ENCODE measurements at regions not wholly inside any gene's neighbourhood (a gene's known extent, or its start where the extent isn't known, plus 50 kb on each side); places are given as distances from the start of the nearest gene placed in this dataset.

DNA sequence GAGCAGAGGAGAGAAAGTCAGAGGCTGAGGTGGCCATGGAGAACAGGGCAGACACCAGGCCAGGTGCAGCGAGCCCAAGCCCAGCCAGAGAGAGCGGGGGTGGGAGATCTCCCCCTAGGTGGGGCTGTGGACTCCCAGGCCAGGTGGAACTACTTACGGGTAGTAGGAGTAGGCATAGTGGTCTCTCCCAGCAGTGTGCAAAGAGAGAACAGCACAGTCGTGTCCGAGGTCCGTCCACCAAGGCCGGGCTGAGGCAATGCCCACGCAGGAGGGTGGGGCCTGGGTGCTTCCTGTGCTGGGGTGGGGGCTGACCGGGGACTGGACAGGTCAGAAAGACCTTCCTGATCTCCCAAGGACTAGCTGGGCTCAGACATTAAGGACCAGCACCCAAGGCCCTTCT, 263.7 kb downstream of the PTPRU start:
- Histone ChIP-seq H3K4me1 (ENCODE audit: control insufficient read depth, insufficient read depth, low read length) (peaks cover 30% of the 10 kb centered on the region), H3K9me3 (replicated peaks; ENCODE audit: control insufficient read depth, low read depth, low read length) (peaks cover 2% of the 10 kb centered on the region), H3K4me3 (ENCODE audit: low read length) (no peak overlapping the region), H3K27ac (ENCODE audit: low read length) (no peak overlapping the region), H3K27me3 (ENCODE audit: control insufficient read depth, insufficient read depth, low read length) (peaks cover 16% of the 10 kb centered on the region), H3K36me3 (ENCODE audit: control insufficient read depth, insufficient read depth, low read length) (no peaks in the 10 kb centered on the region)
- 87% methylated on average over 5 of the region's 9 CpGs for WGBS (ENCODE audit: insufficient coverage)
- no peak for DNase-seq

DNA sequence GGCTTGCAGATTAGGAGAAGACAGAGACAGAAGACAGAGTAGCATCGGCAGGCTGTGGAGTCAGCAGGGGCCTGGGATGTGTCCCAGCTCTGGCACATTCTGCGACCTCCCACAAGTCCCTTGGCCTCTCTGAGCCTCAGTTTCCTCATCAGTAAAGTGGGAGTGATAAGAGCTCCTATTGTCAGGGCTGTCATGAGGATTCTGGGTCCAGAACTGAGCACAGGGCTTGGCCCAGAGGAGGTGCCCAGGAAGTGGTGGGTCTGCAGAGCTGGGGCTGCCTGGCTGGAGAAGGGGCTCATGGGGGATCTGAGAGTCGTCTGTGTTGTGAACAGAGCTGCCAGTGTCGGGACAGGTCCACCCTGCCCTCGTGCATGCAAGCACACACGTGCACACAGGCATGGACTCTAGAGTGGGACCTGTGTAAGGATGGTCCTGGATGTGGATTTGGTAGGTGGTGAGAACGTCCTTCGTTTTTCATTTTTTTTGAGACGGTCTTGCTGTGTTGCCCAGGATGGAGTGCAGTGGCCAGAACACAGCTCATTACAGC, 262.9 kb downstream of the PTPRU start:
- peaks cover 2% of the 10 kb centered on the region for H3K9me3 ChIP-seq (replicated peaks; ENCODE audit: control insufficient read depth, low read depth, low read length)
- H3K36me3 ChIP-seq (ENCODE audit: control insufficient read depth, insufficient read depth, low read length), result no peaks in the 10 kb centered on the region
- no peak for DNase-seq
- H3K4me3 ChIP-seq (ENCODE audit: low read length), result no peak overlapping the region
- H3K27me3 ChIP-seq (ENCODE audit: control insufficient read depth, insufficient read depth, low read length), result peaks cover 16% of the 10 kb centered on the region
- peaks cover 24% of the 10 kb centered on the region for H3K4me1 ChIP-seq (ENCODE audit: control insufficient read depth, insufficient read depth, low read length)
- no peak overlapping the region for H3K27ac ChIP-seq (ENCODE audit: low read length)
- 65% methylated on average over 5 of the region's 9 CpGs for WGBS (ENCODE audit: insufficient coverage)

DNA sequence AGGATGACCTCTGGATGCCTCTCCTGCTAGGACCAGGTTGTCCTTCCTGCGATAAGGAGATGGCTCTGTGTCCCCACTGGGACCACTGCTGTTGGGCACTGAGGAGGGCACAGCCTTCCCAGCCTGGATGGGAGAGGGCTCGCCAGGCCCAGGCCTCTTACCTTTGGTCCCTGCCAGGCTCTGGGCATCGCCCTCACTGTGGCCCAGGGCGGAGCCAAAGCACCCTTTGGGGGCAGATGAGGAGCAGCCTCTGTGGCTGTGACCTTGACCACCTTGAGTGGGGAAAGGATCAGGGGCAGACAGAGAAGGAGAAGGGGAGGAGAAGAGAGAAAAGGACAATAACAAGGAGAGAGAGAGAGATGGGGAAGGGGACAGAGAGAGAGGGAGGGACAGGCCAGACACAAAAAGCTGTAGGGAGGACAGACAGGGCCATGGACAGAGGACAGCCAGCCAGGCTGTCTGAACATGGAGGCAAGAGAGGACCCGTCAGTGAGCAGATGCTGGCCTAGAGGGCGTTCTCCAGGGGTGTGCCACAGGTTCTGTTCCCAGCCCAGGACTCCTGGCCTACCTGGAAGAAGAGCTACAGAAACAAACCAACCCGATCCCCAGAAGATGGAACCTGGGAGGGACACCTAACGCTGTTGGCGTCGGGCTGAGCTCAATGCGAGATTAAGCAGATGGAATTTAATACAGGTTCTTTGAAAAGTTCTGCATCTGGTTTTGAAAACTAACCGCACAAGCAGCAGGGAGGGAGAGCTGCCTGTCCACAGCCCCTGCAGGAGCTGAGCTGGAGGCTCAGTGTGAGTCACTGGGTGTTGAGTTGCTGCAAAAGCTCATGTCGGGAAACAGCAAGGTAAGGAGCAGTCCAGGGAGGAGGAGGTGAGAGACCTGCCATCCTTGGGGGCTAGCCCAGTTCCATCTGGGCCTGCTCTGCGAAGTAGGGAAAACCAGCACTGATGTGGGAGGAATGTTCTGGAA, 262.1 kb downstream of the PTPRU start:
- H3K27me3 ChIP-seq (ENCODE audit: control insufficient read depth, insufficient read depth, low read length), result peaks cover 16% of the 10 kb centered on the region
- peaks cover 2% of the 10 kb centered on the region for H3K9me3 ChIP-seq (replicated peaks; ENCODE audit: control insufficient read depth, low read depth, low read length)
- no peak overlapping the region for H3K4me3 ChIP-seq (ENCODE audit: low read length)
- H3K4me1 ChIP-seq (ENCODE audit: control insufficient read depth, insufficient read depth, low read length), result peaks cover 16% of the 10 kb centered on the region
- no peak overlapping the region for H3K27ac ChIP-seq (ENCODE audit: low read length)
- DNase-seq, result no peak
- no peaks in the 10 kb centered on the region for H3K36me3 ChIP-seq (ENCODE audit: control insufficient read depth, insufficient read depth, low read length)
- whole genome bisulfite sequencing (ENCODE audit: insufficient coverage), result 62% methylated on average over 13 of the region's 14 CpGs

DNA sequence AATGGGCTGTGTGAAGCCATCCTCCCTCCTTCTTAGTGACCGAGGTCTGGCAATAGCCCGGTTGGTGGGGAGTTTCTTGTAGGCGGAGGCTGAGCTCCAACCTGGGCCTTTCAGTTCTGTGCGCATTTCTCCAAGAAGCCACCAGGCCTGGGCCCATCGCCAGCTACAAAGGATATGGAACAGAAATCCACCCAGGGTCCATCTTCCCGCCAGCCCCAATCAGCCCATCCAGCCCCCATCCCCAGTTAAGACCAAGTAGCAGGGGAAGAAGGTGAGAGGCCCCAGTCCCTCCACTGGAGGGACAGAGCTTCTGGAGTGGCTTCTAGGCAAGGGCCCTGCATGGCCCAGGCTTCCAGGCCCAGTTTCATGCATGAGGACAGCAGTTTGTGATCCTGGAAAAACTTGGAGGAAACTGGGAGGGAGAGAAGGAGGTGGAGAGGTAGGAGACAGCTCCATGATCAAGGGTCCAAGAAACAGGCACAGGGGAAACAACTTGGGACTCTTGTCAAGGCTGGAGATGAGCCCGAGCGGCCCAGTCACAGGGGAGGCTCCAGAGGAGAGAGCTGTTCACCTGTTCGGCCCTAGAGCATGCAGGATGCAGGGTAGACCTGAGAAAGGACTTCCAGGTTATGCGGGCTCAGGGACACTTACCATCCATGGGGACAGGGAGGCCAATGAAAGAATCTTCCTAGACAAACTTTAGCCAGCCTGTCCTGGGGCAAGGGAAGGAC, 261.2 kb downstream of the PTPRU start:
- WGBS (ENCODE audit: insufficient coverage), result 76% methylated on average over 4 of the region's 10 CpGs
- Histone ChIP-seq H3K4me1 (ENCODE audit: control insufficient read depth, insufficient read depth, low read length) (peaks cover 8% of the 10 kb centered on the region), H3K4me3 (ENCODE audit: low read length) (no peak overlapping the region), H3K27me3 (ENCODE audit: control insufficient read depth, insufficient read depth, low read length) (peaks cover 16% of the 10 kb centered on the region), H3K27ac (ENCODE audit: low read length) (no peak overlapping the region), H3K9me3 (replicated peaks; ENCODE audit: control insufficient read depth, low read depth, low read length) (peaks cover 2% of the 10 kb centered on the region), H3K36me3 (ENCODE audit: control insufficient read depth, insufficient read depth, low read length) (no peaks in the 10 kb centered on the region)
- DNase-seq, result no peak

DNA sequence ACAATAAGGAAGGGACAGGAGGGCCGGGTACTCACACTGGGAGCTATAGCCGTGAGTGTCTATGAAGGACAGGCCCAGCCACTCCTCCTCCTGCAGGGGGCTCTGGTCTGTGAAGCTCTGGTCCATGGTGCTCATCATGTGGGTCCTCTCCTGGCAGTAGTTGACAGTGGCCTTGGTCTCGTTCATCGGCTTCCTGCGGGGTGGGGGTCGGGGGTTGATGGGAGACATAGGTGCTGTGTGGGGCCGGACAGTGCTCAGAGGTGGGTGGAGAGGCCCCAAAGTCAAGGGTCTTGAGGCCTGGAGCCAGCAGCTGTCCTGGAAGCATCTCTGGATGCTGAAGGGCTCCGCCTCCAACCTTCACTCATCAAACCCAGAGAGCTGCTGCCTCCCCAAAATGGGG, 260.4 kb downstream of the PTPRU start:
- Histone ChIP-seq H3K36me3 (ENCODE audit: control insufficient read depth, insufficient read depth, low read length) (no peaks in the 10 kb centered on the region), H3K4me1 (ENCODE audit: control insufficient read depth, insufficient read depth, low read length) (peaks cover 2% of the 10 kb centered on the region), H3K9me3 (replicated peaks; ENCODE audit: control insufficient read depth, low read depth, low read length) (peaks cover 2% of the 10 kb centered on the region), H3K27me3 (ENCODE audit: control insufficient read depth, insufficient read depth, low read length) (peaks cover 16% of the 10 kb centered on the region), H3K4me3 (ENCODE audit: low read length) (no peak overlapping the region), H3K27ac (ENCODE audit: low read length) (no peak overlapping the region)
- DNase-seq, result no peak
- 90% methylated on average over 2 of the region's 8 CpGs for WGBS (ENCODE audit: insufficient coverage)

DNA sequence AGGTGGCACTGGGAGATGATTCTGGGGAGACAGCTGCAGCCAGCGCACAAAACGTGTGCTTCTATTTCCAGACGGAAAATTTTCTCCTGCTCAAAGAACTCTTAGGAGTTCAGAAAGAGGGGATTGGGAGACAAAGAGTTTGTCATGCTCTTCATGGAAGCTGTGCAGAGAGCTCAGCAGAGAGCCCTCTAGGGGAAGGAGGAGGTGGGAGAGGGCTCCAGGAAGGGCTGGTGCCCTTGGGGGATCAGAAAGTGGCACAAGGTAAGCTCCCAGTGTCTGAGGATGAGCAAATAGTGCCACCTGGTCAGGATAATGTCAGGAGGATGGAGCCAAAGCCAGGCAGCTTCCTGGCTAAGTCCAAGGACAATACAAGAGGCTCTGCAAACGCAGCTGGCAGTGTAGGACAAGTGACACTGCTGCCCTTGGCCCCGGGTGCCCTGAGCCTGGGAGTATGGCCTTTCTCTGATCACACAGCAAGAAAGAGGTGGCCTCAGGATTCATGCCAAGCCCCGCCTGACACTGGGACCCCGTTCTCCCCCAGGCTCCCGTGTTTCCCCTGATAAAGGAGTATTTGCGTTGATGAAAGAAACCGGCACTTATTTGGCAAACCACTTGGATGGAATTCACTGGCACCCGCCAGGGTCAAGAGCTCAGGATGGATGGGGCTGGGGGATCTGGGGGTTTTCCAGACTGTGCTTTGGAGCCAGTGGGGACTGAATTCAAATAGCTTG, 254.0 kb downstream of the PTPRU start:
- WGBS (ENCODE audit: insufficient coverage), result 58% methylated on average over 5 of the region's 11 CpGs
- Histone ChIP-seq H3K9me3 (replicated peaks; ENCODE audit: control insufficient read depth, low read depth, low read length) (no peaks in the 10 kb centered on the region), H3K36me3 (ENCODE audit: control insufficient read depth, insufficient read depth, low read length) (no peaks in the 10 kb centered on the region), H3K4me3 (ENCODE audit: low read length) (no peak overlapping the region), H3K27me3 (ENCODE audit: control insufficient read depth, insufficient read depth, low read length) (peaks cover 8% of the 10 kb centered on the region), H3K27ac (ENCODE audit: low read length) (no peak overlapping the region), H3K4me1 (ENCODE audit: control insufficient read depth, insufficient read depth, low read length) (no peaks in the 10 kb centered on the region)
- no peak for DNase-seq

DNA sequence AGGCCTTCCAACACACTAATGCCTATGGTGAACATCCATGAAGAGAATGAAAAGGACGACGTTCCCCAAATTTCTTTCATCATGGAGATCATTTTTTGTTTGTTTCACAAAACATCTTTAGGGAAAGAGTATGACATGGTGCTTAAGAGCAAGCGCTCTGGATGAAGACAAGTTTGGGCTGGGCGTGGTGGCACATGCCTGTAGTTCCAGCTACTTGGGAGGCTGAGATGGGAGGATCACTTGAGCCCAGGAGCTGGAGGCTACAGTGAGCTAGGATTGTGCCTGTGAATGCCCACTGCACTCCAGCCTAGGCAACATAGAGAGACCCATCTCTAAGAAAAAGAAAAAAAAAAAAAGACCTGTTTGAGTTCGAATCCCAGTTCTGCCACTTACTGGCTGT, 253.1 kb downstream of the PTPRU start:
- no peak overlapping the region for H3K4me3 ChIP-seq (ENCODE audit: low read length)
- no peaks in the 10 kb centered on the region for H3K4me1 ChIP-seq (ENCODE audit: control insufficient read depth, insufficient read depth, low read length)
- DNase-seq, result no peak
- H3K27ac ChIP-seq (ENCODE audit: low read length), result no peak overlapping the region
- H3K27me3 ChIP-seq (ENCODE audit: control insufficient read depth, insufficient read depth, low read length), result peaks cover 8% of the 10 kb centered on the region
- no peaks in the 10 kb centered on the region for H3K9me3 ChIP-seq (replicated peaks; ENCODE audit: control insufficient read depth, low read depth, low read length)
- 100% methylated on average over 2 of the region's 5 CpGs for WGBS (ENCODE audit: insufficient coverage)
- no peaks in the 10 kb centered on the region for H3K36me3 ChIP-seq (ENCODE audit: control insufficient read depth, insufficient read depth, low read length)

DNA sequence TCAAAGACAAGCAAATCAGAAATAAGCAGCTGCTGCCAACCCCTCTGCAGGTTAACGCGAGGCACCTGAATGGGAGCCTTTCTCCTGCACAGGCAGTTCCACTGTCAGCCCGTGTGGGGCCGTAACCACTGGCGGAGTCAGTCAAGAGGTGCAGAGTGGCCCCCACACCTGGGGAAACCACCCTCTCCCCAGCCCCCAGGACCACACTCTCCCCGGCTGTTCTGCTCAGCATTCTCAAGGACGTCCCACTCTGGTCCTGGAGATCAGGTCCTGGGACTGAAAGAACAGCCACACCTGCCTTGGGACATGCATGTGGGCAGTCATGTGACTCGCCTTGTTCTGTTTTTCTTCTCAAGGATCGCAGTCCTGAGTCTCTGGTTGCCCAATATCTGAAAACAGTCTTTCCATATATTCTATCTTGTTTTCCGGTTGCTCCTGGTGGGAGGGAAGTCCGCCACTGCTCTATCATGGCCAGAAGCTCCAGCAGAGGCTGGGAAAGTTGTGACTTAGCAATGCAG, 252.5 kb downstream of the PTPRU start:
- WGBS (ENCODE audit: insufficient coverage), result 79% methylated on average over 9 of the region's 11 CpGs
- Histone ChIP-seq H3K4me1 (ENCODE audit: control insufficient read depth, insufficient read depth, low read length) (no peaks in the 10 kb centered on the region), H3K27ac (ENCODE audit: low read length) (no peak overlapping the region), H3K9me3 (replicated peaks; ENCODE audit: control insufficient read depth, low read depth, low read length) (no peaks in the 10 kb centered on the region), H3K27me3 (ENCODE audit: control insufficient read depth, insufficient read depth, low read length) (peaks cover 8% of the 10 kb centered on the region), H3K4me3 (ENCODE audit: low read length) (no peak overlapping the region), H3K36me3 (ENCODE audit: control insufficient read depth, insufficient read depth, low read length) (no peaks in the 10 kb centered on the region)
- DNase-seq, result no peak

DNA sequence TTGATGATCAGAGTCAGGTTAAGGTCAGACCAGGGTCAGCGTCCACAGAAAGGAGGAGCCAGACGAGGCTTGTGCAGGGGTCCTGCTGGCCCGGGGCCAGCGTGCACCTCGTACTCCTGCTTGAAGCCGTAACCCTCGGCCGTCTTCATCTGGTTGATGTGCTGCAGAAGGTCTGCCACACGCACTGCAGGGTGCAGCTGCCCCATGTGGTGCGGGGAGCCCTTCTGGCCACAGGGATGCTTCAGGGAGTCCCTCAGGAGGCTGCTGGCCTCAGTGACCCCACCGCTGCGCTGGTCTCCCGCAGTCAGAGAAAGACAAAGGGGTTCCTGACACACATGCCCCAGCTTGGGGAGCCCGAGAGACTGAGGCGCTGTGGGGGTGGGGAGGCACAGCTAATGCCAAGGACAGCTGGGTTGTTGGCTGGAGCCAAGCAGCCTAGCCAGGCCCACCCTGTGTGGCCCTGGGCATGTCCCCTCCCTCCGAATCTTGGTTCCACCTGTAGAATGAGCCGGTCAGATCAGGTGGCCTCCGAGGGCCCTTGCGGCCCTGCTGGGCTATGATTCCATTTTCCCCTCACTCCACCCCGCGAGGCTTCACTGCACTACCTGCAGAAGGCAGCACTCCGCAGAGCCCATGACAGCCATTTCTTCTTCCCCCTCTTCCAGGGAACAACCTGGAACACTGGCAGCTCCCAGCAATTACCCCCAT, 251.9 kb downstream of the PTPRU start:
- Histone ChIP-seq H3K27me3 (ENCODE audit: control insufficient read depth, insufficient read depth, low read length) (peaks cover 8% of the 10 kb centered on the region), H3K27ac (ENCODE audit: low read length) (no peak overlapping the region), H3K4me1 (ENCODE audit: control insufficient read depth, insufficient read depth, low read length) (no peaks in the 10 kb centered on the region), H3K4me3 (ENCODE audit: low read length) (no peak overlapping the region), H3K9me3 (replicated peaks; ENCODE audit: control insufficient read depth, low read depth, low read length) (no peaks in the 10 kb centered on the region), H3K36me3 (ENCODE audit: control insufficient read depth, insufficient read depth, low read length) (no peaks in the 10 kb centered on the region)
- whole genome bisulfite sequencing (ENCODE audit: insufficient coverage), result 74% methylated on average over 22 of the region's 22 CpGs
- DNase-seq, result no peak
